Hematopoietic multipotent progenitor cell treated with erythropoietin and hydrocortisone succinate and interleukin-3 and kit ligand, for 4 days (in vitro differentiated cells): ENCODE measurements at regions not wholly inside any gene's neighbourhood (a gene's known extent, or its start where the extent isn't known, plus 50 kb on each side); places are given as distances from the start of the nearest gene placed in this dataset.
"Not testable (repeated sequence)": the region's sequence is repeated elsewhere in the genome, so short reads cannot be mapped to it uniquely, and the experiment has no call there.

Experiments
- DNase-seq: peaks from one replicate; pipeline ENCODE4 v3.0.0-alpha.2; 2015

GRCh38 chr4:57303012-57303751 lies 193.0 kb upstream of the IGFBP7 start:
- DNase-seq = no peak

GRCh38 chr4:57300300-57300699 lies 190.1 kb upstream of the IGFBP7 start:
- DNase-seq = not testable (repeated sequence)

DNA sequence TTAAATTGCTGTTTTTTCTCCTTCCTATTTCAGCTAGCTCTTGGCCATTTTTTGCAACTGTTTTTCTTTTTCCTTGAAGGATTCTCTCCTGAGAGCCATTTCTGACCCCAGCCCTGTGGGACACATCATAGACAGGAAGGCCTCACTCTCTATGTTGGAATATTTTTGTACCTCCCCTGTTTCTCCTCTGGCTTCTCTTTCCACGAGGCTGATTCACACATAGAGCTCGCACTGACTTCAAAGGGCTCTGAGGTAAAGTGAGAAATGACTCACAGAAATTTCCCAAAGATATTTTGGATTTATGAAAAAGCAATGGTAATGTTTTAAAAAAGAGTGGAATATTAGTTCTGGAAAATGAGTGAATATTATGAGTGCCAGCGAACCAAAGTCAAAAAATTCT lies 181.7 kb upstream of the IGFBP7 start:
- DNase-seq = no peak

DNA sequence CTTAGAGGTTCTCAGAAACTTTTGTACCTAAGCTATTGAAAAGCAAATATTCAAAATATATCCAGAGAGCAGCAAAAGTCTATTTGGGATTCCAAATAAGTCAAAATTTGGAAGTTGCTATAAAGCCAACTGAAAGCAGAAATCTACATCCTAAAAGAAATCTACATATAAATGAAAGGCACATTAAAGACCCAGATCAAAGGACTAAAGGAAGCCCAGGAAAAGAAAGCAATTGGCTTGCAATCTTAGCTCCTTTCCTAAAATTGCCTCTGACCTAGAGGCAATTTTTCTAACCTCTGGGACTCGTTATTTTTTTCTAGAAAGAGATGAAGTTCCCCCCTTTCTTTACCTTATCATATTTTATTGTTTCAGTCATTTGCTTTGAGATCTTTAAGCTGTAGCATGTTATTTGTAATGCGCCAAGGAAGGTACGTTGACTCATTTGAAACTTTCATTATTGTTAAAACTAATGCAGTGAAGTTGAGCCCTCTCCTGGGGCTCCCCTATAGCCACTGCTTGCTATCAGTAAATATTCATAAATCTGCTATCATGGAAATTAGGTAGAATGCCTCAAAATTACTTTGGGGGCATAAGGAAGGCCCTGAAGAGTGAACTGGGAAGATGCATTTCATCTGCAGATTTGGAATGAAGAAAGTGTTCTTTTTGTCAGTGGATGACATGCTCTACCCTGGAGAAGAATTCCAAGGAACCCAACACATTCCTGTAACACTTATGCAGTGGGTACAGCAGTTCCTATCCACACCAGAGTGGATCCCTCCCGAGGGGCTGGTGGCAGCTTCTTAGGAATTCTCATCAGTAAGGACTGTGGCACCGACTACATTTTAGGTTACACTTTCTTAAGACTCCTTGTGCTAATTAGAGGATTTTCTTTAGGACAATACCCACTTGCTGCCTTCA lies 177.8 kb upstream of the IGFBP7 start:
- DNase-seq = no peak

GRCh38 chr4:57282933-57283310 lies 172.7 kb upstream of the IGFBP7 start:
- no peak for DNase-seq

- no peak for DNase-seq
Observed at GRCh38 chr4:57280481-57280880, 170.3 kb upstream of the IGFBP7 start.

- no peak for DNase-seq
Observed at GRCh38 chr4:57278780-57279179, 168.6 kb upstream of the IGFBP7 start.

GRCh38 chr4:57274082-57274481 lies 163.9 kb upstream of the IGFBP7 start:
- no peak for DNase-seq

GRCh38 chr4:57270346-57270745 lies 160.2 kb upstream of the IGFBP7 start:
- DNase-seq = no peak

DNA sequence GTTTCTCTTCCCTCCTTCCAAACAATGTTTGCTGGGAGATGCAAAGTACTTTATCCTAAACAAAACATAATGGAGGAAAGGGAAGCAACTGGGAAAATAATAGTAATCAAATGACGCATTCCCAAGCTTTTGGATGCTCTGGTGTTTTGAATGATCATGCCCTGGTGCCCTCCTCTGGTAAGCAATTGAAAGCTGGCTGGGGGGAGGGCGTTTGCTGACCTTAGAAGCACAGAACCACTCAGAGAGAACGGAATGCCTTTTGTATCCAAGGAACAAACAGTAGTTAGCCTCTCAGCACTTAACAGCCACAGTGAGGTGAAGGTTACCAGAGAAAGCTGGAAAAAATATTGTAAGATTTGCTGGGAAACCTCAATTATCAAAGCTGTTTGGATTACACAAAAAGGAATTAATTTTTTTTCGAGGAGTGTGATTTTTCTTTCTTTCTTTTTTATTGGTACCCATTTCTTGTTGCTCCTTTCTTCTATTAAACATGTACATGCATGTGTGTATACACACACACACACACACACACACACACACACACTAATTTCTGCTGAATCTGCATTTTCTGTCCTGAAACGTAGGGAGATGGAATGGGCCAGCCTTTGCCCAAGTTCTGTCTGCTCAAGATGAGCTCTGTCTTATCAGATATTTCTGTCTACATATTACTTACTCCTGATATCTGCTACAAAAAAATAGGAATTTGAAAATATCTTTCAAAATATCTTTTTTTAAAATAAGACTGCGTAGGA lies 155.8 kb upstream of the IGFBP7 start:
- no peak for DNase-seq

- DNase-seq = no peak
Observed at GRCh38 chr4:57254754-57255153, 144.6 kb upstream of the IGFBP7 start.

DNA sequence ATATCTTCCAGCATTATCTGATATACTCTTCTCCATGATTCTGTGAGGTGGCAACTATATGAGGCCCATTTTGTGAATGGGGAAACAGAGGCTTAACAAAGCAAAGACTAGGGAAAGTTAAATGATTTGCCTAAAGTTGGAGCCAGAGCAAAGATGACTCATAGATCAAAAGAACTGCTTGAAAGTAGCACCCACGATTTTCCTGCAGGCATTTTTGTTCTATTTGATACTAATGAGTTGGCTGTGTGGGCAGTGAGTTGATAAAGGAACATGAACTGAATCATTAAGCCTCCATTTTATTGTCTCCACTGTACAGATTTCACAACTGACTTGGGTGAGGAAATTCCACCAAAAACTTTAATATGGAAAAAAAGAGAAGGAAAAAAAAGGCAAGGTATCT lies 138.9 kb upstream of the IGFBP7 start:
- no peak for DNase-seq

DNA sequence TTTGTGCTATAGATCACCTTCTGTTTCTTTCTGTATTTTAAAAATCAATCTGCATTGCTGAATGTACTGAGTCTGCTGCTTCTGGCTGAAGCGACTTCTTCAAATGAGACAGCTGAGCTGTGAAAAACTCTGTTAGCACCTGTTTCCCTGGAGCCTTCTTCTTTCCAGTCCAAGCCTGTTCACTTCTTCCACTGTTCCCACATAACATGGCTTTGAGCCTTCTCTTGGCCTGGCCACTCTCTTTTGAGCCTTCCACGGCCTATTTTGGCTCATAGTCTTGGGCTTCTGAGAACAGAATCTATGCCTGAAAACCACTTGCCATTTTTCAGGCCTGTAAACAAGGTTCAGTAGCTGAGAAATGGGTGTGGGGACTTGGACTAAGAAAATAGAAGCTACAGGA lies 132.9 kb upstream of the IGFBP7 start:
- no peak for DNase-seq

DNA sequence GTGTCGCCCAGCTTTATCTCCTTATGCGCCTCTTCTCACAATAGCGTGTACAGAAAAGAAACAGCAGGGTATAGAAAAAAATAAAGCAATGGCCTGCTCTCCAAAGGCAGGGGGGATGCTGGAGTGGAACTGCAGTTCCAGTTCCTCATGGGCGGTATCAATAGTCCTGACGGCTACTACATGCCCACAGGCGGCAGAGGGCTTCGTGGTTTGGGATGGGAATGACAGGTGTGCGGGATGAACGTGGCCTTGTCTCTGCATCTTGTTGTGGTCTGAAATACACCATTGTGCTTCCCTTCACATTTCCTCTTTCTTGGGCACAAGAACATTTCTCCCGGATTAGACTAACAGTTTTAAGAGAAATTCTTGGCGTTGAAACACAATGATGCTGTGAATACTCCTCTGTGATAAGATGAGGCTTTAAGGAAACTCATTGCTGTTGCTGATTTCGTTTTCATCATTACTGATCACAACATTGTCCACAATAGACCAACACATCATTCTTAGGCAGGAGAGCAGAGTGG lies 124.1 kb upstream of the IGFBP7 start:
- DNase-seq = no peak

- no peak for DNase-seq
Observed at GRCh38 chr4:57233386-57233785, 123.2 kb upstream of the IGFBP7 start.

DNA sequence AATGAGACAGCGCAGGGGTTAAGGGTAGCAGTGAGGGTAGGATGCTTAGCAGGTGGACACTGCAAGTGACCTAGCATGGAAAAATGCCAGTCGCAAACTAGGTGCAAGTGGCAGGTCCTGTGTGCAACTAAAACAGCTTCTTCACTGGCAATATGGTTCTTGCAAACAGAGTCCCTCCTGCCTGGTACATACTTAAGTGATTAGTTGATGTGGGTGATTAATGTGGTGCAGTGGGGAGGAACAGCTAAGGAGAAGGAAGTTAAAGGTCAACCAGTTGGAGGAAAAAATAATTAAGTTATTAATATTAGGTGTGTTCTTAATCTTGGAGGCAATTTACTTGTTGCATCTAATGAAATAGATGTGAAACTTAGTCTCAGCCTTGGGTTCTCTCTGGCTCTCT lies 121.6 kb upstream of the IGFBP7 start:
- DNase-seq = no peak

DNA sequence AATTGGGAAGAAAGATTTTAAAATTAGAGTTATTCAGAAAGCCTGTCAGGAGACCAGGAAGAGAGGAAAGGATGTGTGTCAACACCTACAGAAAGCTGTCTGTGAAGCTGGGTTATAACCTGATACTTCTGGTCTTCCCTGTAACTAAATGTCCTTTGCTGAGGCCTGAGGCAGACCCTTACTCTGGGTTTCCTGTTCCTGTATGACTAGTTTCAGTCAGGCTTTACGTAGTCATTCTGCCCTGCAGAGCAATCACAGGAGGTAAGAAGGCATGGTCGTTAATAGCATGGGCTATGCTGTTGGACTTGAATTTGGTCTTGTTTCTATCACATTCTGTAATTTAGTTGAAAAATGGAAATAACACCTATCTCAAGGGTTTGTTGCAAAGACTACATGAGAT lies 110.5 kb upstream of the IGFBP7 start:
- DNase-seq = no peak

DNA sequence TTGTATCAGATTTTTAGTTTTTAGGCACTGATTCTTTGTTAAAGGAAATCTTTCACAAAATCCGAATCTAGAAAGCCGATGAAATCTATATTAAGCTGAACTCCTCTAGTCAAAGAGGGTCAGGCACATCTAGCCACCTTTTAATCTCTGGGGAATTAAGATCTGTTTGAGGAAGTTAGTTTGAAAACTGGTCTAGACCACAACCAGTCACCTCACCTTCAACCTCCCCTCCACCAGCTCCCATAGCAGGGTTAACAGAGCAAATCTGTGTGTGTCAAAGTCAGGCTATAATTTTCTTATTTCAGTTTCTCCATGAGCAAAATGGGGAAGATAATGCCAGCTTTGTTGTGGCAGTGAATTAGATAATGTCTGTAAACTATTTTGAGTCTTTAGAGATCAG lies 110.0 kb upstream of the IGFBP7 start:
- DNase-seq = no peak

DNA sequence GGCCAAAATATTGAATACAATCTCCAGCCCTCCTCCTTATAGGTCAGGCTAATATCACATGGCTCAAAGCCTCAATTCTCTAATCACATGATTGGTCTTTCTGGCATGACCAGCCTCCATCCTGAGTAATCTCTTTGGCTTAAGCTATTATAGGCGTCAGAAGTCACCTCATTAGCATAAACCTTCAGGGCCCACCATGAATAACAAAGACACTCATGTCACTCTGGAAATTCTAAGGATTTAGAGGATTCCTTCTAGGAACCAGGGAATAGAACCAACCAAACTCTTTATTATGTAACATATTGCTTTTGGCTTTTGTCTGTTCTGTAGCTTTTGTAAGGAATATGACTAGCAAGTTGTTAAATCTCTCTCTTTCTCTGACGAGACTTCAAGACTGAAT lies 109.2 kb upstream of the IGFBP7 start:
- no peak for DNase-seq

GRCh38 chr4:57214654-57215411 lies 104.6 kb upstream of the IGFBP7 start:
- DNase-seq = peak; percentile 14

- DNase-seq = peak; percentile 12
Observed at GRCh38 chr4:57211131-57211530, 100.9 kb upstream of the IGFBP7 start.

- no peak for DNase-seq
Observed at GRCh38 chr4:57206172-57206571, 96.0 kb upstream of the IGFBP7 start.

DNA sequence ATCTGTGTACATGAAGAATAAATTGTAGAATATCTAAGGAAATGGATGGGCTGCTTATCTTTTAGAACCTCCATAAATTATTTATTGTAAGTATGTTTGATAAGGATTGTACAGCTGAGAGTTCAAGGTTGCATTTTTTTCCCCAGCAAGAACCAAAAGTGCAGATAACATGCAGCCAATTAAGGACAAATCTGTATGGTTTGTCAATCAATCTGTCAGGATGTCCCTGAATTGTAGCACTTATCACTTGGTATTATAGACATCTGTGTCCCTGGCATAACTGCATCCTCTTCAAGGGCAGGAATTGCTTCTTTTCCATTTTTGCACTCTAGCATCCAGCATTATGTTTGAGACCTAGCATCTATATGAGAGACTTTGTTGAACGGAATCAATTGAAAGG lies 95.4 kb upstream of the IGFBP7 start:
- no peak for DNase-seq
